CD14-positive monocyte (primary cell): ENCODE measurements at regions not wholly inside any gene's neighbourhood (a gene's known extent, or its start where the extent isn't known, plus 50 kb on each side); places are given as distances from the start of the nearest gene placed in this dataset.

Experiments
- DNase-seq, 3 donors: peaks; one replicate each; pipeline ENCODE4 v3.0.0-alpha.2; 2011 to 2022
- H2AFZ ChIP-seq: 2 replicates; pipeline ENCODE4 v1.6.0; 2012; ENCODE audit warnings: mild to moderate bottlenecking, low read depth, low read length, inconsistent platforms; ENCODE audit not compliant: insufficient read depth, poor library complexity, severe bottlenecking
- H3K27ac ChIP-seq, 2 donors: 1 replicate in 1 of 2; 2 replicates in 1 of 2; pipeline ENCODE4 v1.5.1; 2012 to 2013; ENCODE audit warnings: low read length in 2 of 2, control low read depth in 1 of 2, inconsistent platforms in 1 of 2, low read depth in 1 of 2, mild to moderate bottlenecking in 1 of 2
- H3K27me3 ChIP-seq, 2 donors: one replicate each; pipeline versions ENCODE4 v1.6.0 to v1.6.1; 2011 to 2013; ENCODE audit warnings: low read length in 2 of 2; ENCODE audit not compliant: control insufficient read depth in 2 of 2, insufficient read depth in 2 of 2
- H3K36me3 ChIP-seq, 2 donors: replicated peaks in 1 of 2; 1 replicate in 1 of 2; 2 replicates in 1 of 2; pipeline versions ENCODE4 v1.5.1 to v1.6.1; 2012 to 2013; ENCODE audit warnings: low read length in 2 of 2, control low read depth in 1 of 2, inconsistent platforms in 1 of 2, mild to moderate bottlenecking in 1 of 2; ENCODE audit not compliant: insufficient read depth in 2 of 2, control insufficient read depth in 1 of 2
- H3K4me1 ChIP-seq, 2 donors: 1 replicate in 1 of 2; 2 replicates in 1 of 2; pipeline versions ENCODE4 v1.5.1 to v1.6.1; 2012 to 2013; ENCODE audit warnings: low read length in 2 of 2, control low read depth in 1 of 2, inconsistent platforms in 1 of 2, mild to moderate bottlenecking in 1 of 2, moderate library complexity in 1 of 2; ENCODE audit not compliant: insufficient read depth in 2 of 2, control insufficient read depth in 1 of 2
- H3K4me2 ChIP-seq: replicated peaks from 2 replicates; pipeline ENCODE3; 2012; ENCODE audit warnings: low read length, moderate library complexity, mild to moderate bottlenecking; ENCODE audit not compliant: poor library complexity, severe bottlenecking; ENCODE audit errors: extremely low read depth
- H3K4me3 ChIP-seq, 3 experiments: fragments of 200-600 bp in 1 of 3; sonication (generic) in 1 of 3; replicated peaks in 1 of 3; 1 replicate in 2 of 3; 2 replicates in 1 of 3; pipeline ENCODE4 v1.5.1; 2011 to 2013; ENCODE audit warnings: low read length in 3 of 3, mild to moderate bottlenecking in 3 of 3, control low read depth in 2 of 3, low read depth in 2 of 3, inconsistent platforms in 1 of 3, moderate library complexity in 1 of 3
- H3K79me2 ChIP-seq: 2 replicates; pipeline ENCODE4 v1.6.0; 2012; ENCODE audit warnings: mild to moderate bottlenecking, control low read depth, inconsistent platforms, low read length, moderate library complexity; ENCODE audit not compliant: insufficient read depth
- H3K9ac ChIP-seq: 2 replicates; pipeline ENCODE4 v1.6.0; 2017; ENCODE audit warnings: low read length, mild to moderate bottlenecking; ENCODE audit not compliant: insufficient read depth, poor library complexity, severe bottlenecking
- H3K9me3 ChIP-seq, 2 donors: replicated peaks in 1 of 2; 1 replicate in 1 of 2; 2 replicates in 1 of 2; pipeline versions ENCODE4 v1.5.1 to v1.6.1; 2012 to 2013; ENCODE audit warnings: low read length in 2 of 2, control low read depth in 1 of 2; ENCODE audit not compliant: control insufficient read depth in 1 of 2, insufficient read depth in 1 of 2
- H4K20me1 ChIP-seq: 2 replicates; pipeline ENCODE4 v1.6.0; 2012; ENCODE audit warnings: mild to moderate bottlenecking, low read length, control low read depth, moderate library complexity; ENCODE audit not compliant: insufficient read depth
- H3K27ac Mint-ChIP-seq, 7 donors: one replicate each; pipeline ENCODE4 v1.8.0; 2020; ENCODE audit warnings: mild to moderate bottlenecking in 7 of 7, mixed read lengths in 7 of 7, moderate library complexity in 6 of 7, inconsistent platforms in 2 of 7
- H3K27me3 Mint-ChIP-seq, 3 donors: one replicate each; pipeline ENCODE4 v1.8.0; 2021 to 2022; ENCODE audit warnings: low read depth in 3 of 3, mild to moderate bottlenecking in 3 of 3, mixed read lengths in 3 of 3, moderate library complexity in 3 of 3, inconsistent platforms in 1 of 3
- H3K36me3 Mint-ChIP-seq, 2 donors: one replicate each; pipeline ENCODE4 v1.8.0; 2020; ENCODE audit warnings: mixed read lengths in 2 of 2, inconsistent platforms in 1 of 2, mild to moderate bottlenecking in 1 of 2
- H3K4me1 Mint-ChIP-seq: one replicate; pipeline ENCODE4 v1.8.0; 2020; ENCODE audit warnings: mild to moderate bottlenecking, mixed read lengths
- H3K4me3 Mint-ChIP-seq, 2 donors: one replicate each; pipeline ENCODE4 v1.8.0; 2020; ENCODE audit warnings: mild to moderate bottlenecking in 2 of 2, mixed read lengths in 2 of 2, moderate library complexity in 1 of 2
- H3K9me3 Mint-ChIP-seq, 7 donors: one replicate each; pipeline ENCODE4 v1.8.0; 2020 to 2022; ENCODE audit warnings: mixed read lengths in 7 of 7, mild to moderate bottlenecking in 6 of 7, moderate library complexity in 6 of 7, inconsistent platforms in 2 of 7
- WGBS: methylation state at CpG from one replicate; pipeline ENCODE4 v1.1.5; 2013; ENCODE audit warnings: missing lambda C conversion rate; ENCODE audit not compliant: insufficient coverage; 5-methylcytosine and 5-hydroxymethylcytosine counted together
- intact Hi-C, 2 donors: fragments of 100-400 bp; cut with micrococcal nuclease; formaldehyde crosslinking; loops; one replicate each; pipeline versions ENCODE4 v1.15.0 to v1.15.1; 2023
- TF ChIP-seq, protein P1 (sequence below): fragments of 200-600 bp; IDR thresholded peaks from one replicate; pipeline ENCODE4 v1.8.0; 2022; ENCODE audit warnings: antibody characterized with exemption, mild to moderate bottlenecking

DNA sequence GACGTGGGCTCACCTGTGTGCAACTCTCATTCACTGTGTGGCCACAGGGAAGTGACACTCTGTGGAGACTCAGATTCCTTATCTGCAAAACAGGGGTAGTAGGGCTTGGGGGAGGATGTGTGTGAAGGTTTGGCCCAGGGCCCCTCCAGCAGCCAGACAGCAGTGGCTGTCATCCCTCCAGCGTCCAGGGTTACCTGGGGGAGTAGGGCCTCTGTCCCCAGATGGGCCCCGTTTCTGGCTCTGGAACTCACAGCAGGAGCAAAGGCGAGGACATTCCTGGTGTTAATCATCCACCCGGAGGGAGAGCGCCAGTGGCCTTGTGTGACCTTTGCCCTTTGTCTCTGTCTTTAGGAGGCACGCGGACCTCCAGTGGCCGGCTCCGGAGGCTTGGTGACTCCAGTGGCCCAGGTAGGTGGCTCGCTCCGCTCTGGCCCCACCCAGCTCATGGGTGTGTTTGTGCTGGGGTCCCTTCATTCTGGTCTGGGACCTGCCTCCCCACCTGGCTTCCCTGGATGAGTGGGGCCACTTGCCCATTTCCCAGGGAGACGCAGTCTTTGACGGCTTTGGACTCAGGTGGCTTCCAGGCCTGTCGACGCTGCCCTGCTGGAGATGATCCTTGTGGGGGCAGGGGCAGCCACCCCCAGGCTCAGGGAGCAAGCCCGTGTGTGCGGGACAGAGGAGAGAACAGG lies 166.2 kb downstream of the SEC14L1 start:
- Histone ChIP-seq H3K27ac (no peak overlapping the region), H3K4me3 (no peak overlapping the region), H3K4me2 (no peak overlapping the region), H3K9me3 (no peaks in the 10 kb centered on the region), H3K79me2 (no peaks in the 10 kb centered on the region), H3K9ac (no peak overlapping the region), H3K4me1 (peaks cover 15 to 28% of the 10 kb centered on the region in 2 donors), H3K27me3 (peaks cover 0 to 7% of the 10 kb centered on the region in 2 donors), H3K36me3 (no peaks in the 10 kb centered on the region), H4K20me1 (no peaks in the 10 kb centered on the region), H2AFZ (no peak overlapping the region)
- H3K4me3 Mint-ChIP-seq: no peak overlapping the region
- TF ChIP-seq, protein P1, sequence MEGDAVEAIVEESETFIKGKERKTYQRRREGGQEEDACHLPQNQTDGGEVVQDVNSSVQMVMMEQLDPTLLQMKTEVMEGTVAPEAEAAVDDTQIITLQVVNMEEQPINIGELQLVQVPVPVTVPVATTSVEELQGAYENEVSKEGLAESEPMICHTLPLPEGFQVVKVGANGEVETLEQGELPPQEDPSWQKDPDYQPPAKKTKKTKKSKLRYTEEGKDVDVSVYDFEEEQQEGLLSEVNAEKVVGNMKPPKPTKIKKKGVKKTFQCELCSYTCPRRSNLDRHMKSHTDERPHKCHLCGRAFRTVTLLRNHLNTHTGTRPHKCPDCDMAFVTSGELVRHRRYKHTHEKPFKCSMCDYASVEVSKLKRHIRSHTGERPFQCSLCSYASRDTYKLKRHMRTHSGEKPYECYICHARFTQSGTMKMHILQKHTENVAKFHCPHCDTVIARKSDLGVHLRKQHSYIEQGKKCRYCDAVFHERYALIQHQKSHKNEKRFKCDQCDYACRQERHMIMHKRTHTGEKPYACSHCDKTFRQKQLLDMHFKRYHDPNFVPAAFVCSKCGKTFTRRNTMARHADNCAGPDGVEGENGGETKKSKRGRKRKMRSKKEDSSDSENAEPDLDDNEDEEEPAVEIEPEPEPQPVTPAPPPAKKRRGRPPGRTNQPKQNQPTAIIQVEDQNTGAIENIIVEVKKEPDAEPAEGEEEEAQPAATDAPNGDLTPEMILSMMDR: no peak
- intact Hi-C loops: no loop called here
- peaks cover 0 to 5% of the 10 kb centered on the region in 2 donors for H3K36me3 Mint-ChIP-seq
- H3K9me3 Mint-ChIP-seq: no peaks in the 10 kb centered on the region
- 96% methylated on average over 12 of the region's 18 CpGs for WGBS
- no peak for DNase-seq
- H3K27ac Mint-ChIP-seq: no peak overlapping the region
- peaks cover 23% of the 10 kb centered on the region for H3K4me1 Mint-ChIP-seq
- peaks cover 5 to 15% (median 14%) of the 10 kb centered on the region in 3 donors for H3K27me3 Mint-ChIP-seq

DNA sequence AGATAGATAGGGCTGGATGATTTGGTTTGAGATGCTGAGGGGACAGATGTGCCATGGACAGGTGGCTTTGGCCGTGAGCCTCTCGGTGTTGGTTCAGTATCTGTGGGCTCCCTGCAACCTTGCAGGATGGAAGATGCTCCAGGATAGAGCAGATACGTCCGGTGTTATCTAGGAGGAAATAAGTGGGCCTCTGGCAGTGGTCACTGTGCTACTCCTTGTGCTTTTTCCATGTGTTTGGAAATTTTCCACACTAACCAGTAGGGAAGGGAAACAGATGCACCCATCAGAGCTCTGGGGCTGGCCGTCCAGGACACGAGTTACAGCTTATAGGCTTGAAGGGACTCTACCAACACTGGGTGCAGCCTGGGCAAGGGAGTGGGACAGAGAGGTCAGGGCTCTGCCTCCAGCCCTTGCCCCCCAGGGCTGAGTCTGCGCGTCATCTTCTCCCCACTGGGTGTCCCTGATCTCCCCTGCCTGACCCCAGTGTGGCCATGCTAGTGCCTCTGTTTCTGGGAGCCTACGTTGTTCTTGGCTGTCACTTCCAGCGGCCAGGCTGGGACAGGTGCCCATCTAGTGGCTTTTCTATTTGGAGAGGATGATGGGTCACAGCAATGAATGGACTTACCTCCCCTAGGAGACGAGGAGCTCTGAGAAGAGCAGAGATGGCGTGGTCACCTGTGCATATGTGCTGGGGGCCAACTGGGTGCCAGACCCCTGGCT lies 166.9 kb downstream of the SEC14L1 start:
- no peak overlapping the region for H3K4me3 Mint-ChIP-seq
- intact Hi-C loops: no loop called here
- no peaks in the 10 kb centered on the region for H3K9me3 ChIP-seq
- peaks cover 0 to 5% of the 10 kb centered on the region in 2 donors for H3K36me3 Mint-ChIP-seq
- H3K4me3 ChIP-seq: no peak overlapping the region
- H4K20me1 ChIP-seq: no peaks in the 10 kb centered on the region
- no peaks in the 10 kb centered on the region for H3K79me2 ChIP-seq
- no peak for DNase-seq
- H3K4me1 ChIP-seq: peaks cover 15 to 33% of the 10 kb centered on the region in 2 donors
- H3K9ac ChIP-seq: no peak overlapping the region
- H2AFZ ChIP-seq: no peak overlapping the region
- peaks cover 0 to 3% (median 0%) of the 10 kb centered on the region in 7 donors for H3K9me3 Mint-ChIP-seq
- TF ChIP-seq, protein P1: no peak
- H3K27ac Mint-ChIP-seq: no peak overlapping the region
- H3K4me2 ChIP-seq: no peak overlapping the region
- WGBS: 97% methylated on average over 9 of the region's 12 CpGs
- H3K27ac ChIP-seq: no peak overlapping the region
- H3K27me3 ChIP-seq: peaks cover 0 to 7% of the 10 kb centered on the region in 2 donors
- H3K27me3 Mint-ChIP-seq: peaks cover 5 to 15% (median 14%) of the 10 kb centered on the region in 3 donors
- peaks cover 27% of the 10 kb centered on the region for H3K4me1 Mint-ChIP-seq
- H3K36me3 ChIP-seq: no peaks in the 10 kb centered on the region
